MM.1S (cell line): ENCODE measurements at regions not wholly inside any gene's neighbourhood (a gene's known extent, or its start where the extent isn't known, plus 50 kb on each side); places are given as distances from the start of the nearest gene placed in this dataset.

Experiments
- EZH2 ChIP-seq: fragments of 300-600 bp; sonication (generic); optimal IDR thresholded peaks from 2 replicates; pipeline ENCODE3; 2017; ENCODE audit warnings: low read depth, mild to moderate bottlenecking, antibody characterized with exemption, low read length, mixed read lengths
- TF ChIP-seq, protein P1 (sequence below): fragments of 300-600 bp; sonication (generic); IDR thresholded peaks from 2 replicates; pipeline ENCODE4 v1.5.1; 2016; ENCODE audit warnings: antibody characterized with exemption, low read length, mixed read lengths

- TF ChIP-seq, protein P1, sequence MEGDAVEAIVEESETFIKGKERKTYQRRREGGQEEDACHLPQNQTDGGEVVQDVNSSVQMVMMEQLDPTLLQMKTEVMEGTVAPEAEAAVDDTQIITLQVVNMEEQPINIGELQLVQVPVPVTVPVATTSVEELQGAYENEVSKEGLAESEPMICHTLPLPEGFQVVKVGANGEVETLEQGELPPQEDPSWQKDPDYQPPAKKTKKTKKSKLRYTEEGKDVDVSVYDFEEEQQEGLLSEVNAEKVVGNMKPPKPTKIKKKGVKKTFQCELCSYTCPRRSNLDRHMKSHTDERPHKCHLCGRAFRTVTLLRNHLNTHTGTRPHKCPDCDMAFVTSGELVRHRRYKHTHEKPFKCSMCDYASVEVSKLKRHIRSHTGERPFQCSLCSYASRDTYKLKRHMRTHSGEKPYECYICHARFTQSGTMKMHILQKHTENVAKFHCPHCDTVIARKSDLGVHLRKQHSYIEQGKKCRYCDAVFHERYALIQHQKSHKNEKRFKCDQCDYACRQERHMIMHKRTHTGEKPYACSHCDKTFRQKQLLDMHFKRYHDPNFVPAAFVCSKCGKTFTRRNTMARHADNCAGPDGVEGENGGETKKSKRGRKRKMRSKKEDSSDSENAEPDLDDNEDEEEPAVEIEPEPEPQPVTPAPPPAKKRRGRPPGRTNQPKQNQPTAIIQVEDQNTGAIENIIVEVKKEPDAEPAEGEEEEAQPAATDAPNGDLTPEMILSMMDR, result no peak
- no peak for TF ChIP-seq EZH2
These were observed 128.0 kb upstream of the FAM83B start for GRCh38 chr6:54718541-54719023.
